ENCODE measurements at regions not wholly inside any gene's neighbourhood (a gene's known extent, or its start where the extent isn't known, plus 50 kb on each side); places are given as distances from the start of the nearest gene placed in this dataset.
"Not testable (repeated sequence)": the region's sequence is repeated elsewhere in the genome, so short reads cannot be mapped to it uniquely, and the experiment has no call there.

DNA sequence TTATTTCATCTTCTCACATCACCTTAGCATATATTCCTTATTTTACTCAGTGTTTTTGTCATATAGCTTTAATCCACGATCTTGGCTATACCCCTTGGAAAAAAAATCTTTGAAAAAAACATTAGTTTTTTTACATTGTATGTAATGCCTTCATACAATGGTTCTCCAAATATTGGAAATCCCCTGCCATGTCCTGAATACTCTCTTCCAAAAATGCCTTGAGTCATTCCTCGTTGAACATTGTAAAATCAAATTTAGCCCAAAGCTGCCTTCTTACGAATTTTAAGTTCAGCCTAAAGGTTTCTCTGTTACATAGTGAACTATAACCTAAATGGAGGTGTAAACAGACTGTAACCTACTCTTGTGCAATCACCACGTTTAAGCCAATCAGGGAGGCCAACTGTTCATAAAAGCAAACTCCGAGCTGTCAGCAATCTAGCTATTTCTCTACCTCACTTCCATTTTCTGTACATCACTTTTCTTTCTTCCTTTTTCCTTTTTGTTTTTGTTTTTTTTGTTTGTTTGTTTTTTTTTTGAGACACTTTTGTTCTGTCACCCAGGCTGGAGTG lies 140.1 kb downstream of the ANXA2 start:
- no peak for DNase-seq (ENCODE audit: low read depth)

- DNase-seq (ENCODE audit: low read depth): no peak
Observed at GRCh38 chr15:60259469-60259868, 138.3 kb downstream of the ANXA2 start.

GRCh38 chr15:60264088-60264487 lies 133.7 kb downstream of the ANXA2 start:
- DNase-seq (ENCODE audit: low read depth): no peak

DNA sequence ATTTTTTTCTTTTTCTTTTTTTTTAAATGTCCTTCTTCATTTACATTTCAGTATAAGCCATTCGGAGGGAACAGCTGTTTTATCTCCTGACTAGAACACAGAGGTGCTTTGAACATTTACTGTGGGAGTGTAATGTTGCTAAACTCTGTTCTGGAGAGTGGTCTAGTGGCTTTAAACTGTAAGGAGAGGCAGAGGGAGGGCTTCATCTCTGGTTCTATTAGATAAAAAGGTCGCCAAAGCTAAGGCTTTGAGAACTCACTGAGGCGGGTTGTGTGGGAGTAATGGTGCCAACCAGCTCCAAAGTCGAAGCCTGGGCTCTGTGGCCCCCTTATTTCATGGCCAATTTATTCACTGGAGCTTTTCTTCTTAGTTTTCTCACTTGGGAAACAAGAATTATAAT lies 133.2 kb downstream of the ANXA2 start:
- no peak for DNase-seq (ENCODE audit: low read depth)

DNA sequence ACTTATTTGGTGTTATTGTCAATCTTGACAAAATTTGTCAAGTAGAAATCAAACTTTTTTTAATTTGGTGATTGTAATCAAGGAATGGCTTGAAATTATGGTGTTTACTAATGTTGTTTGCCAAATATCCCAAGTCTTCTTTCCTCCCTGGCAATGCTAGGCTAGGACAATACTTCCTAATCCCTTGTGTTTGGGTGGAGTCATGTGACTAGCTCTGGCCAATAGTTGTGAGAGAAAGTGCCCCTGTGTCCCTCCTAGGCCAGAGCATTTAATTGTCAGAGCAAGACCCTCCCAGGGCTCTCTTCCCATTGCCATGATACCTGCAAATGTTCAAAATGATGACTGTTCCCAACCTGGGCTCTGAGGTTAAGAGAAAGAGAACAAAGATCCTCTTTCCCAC lies 132.7 kb downstream of the ANXA2 start:
- no peak for DNase-seq (ENCODE audit: low read depth)

DNA sequence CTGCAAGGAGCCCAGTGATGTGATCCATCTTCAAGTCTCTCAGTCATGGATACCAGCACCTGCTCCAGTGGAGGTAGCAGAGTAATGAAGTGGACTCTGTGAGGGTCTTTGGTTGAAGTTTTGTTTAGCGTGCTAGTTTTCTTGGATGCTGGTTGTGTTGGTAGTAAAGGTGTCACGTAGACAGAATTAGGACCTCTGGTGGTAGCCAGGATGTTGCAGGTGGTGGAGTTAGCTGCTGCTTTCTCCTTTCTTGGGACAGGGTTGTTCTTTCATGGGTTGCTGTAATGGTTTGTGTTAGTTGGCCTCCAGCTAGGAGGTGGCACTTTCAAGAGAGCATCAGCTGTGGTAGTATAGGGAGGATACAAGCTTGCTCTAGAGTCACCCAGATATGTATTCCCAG lies 125.2 kb downstream of the ANXA2 start:
- no peak for DNase-seq (ENCODE audit: low read depth)

DNA sequence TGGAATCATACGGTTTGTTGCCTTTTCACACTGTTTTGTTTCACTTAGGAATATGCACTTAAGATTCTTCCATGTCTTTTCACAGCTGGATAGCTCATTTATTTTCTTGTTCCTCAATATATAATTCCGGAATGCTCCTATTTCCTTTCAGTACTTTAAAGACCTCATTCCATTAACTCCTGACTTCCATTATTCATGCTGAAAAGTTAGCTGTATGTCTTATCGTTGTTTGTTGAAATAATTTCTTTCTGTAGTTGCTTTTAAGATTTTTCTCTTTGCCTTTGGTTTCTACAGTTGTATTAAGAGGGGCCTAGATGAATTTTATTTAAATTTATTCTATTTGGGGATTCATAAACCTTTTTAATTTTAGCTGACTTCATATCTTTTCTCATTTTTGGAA lies 122.2 kb downstream of the ANXA2 start:
- DNase-seq (ENCODE audit: low read depth): no peak

DNA sequence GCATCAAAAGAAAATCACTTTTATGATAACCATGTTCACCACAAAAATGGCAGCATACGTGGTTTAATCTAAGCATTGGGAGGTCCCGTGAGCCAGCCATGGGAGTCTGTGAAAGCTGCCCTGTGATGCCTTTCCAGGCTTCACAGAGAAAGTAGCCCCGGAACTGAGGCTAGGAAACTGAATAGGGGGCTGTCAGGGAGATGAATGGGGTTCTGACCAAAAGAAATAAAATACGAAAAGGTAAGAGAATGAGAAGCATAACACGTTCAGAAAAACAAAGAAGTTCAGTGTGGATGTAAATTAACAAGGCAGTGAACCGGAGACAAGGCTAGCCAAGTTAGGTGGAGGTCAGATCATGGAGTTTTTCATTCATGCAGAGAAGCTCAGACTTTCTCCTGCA lies 118.9 kb downstream of the ANXA2 start:
- DNase-seq (ENCODE audit: low read depth): no peak

- no peak for DNase-seq (ENCODE audit: low read depth)
Observed at GRCh38 chr15:60280259-60280658, 117.5 kb downstream of the ANXA2 start.

DNA sequence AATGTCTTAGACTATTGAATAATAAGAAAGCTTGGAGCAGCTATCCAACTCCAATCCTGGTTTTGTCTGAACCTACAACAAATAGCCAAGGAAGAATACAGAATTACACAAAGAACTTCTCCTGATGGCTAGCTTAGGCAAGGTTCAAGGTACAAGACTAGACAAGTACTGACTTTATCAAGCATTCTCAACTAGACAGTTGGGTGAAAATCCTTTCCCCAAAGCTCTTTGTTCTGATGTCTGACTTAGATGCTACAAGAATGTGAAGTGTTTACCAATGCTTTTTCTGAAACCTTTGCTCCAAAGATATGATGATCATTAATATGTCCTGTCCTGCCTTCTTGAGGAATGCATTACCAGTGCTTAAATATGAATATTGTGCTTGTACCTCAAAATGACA lies 113.8 kb downstream of the ANXA2 start:
- DNase-seq (ENCODE audit: low read depth): no peak

- DNase-seq (ENCODE audit: low read depth): not testable (repeated sequence)
Observed at GRCh38 chr15:60295901-60296300, 101.9 kb downstream of the ANXA2 start.

DNA sequence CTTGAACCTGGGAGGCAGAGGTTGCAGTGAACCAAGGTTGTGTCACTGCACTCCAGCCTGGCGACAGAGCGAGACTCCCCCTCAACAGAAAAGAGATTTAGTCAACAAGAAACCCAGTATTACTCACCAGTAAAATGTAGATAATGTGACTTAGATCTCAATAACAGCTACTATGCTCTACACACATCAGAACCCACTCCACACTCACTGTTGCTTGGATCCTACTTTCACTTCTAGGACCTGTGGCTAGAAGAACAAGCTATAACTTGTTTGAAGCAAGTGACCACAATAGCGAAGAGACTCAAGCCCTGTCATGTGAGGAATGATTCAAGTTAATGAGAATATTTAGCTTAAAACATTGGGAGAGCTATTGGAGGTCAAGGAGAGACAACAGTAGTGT lies 100.7 kb downstream of the ANXA2 start:
- DNase-seq (ENCODE audit: low read depth): no peak
